H9 (cell line): ENCODE measurements at regions not wholly inside any gene's neighbourhood (a gene's known extent, or its start where the extent isn't known, plus 50 kb on each side); places are given as distances from the start of the nearest gene placed in this dataset.

Source experiments
- DNase-seq: peaks from one replicate; pipeline ENCODE4 v3.0.0-alpha.2; 2017
- H2AFZ ChIP-seq: one replicate; pipeline ENCODE4 v1.6.1; 2013; ENCODE audit warnings: mild to moderate bottlenecking, low read length, control low read depth, moderate library complexity
- H2AK5ac ChIP-seq: 2 replicates; pipeline ENCODE4 v1.6.1; 2013; ENCODE audit warnings: low read length, control low read depth, mixed read lengths; ENCODE audit not compliant: insufficient read length
- H2BK120ac ChIP-seq: one replicate; pipeline ENCODE4 v1.6.1; 2013; ENCODE audit warnings: low read depth, mild to moderate bottlenecking, low read length, control low read depth, inconsistent platforms; ENCODE audit not compliant: poor library complexity, severe bottlenecking
- H2BK12ac ChIP-seq: 2 replicates; pipeline ENCODE4 v1.6.1; 2013; ENCODE audit warnings: low read length, control low read depth, mixed read lengths, low read depth; ENCODE audit not compliant: insufficient read length
- H2BK15ac ChIP-seq: 2 replicates; pipeline ENCODE4 v1.6.1; 2013; ENCODE audit warnings: low read depth, low read length, control low read depth
- H2BK20ac ChIP-seq: one replicate; pipeline ENCODE4 v1.6.1; 2013; ENCODE audit warnings: low read depth, mild to moderate bottlenecking, low read length, control low read depth, inconsistent platforms; ENCODE audit not compliant: poor library complexity, severe bottlenecking
- H2BK5ac ChIP-seq: 2 replicates; pipeline ENCODE4 v1.6.1; 2013; ENCODE audit warnings: low read length, control low read depth, mixed read lengths; ENCODE audit not compliant: insufficient read length
- H3K14ac ChIP-seq: 2 replicates; pipeline ENCODE4 v1.6.1; 2013; ENCODE audit warnings: low read length, control low read depth; ENCODE audit not compliant: insufficient read depth
- H3K18ac ChIP-seq: 2 replicates; pipeline ENCODE4 v1.6.1; 2013; ENCODE audit warnings: low read depth, mild to moderate bottlenecking, mixed read lengths, low read length, control low read depth; ENCODE audit not compliant: insufficient read length
- H3K23ac ChIP-seq: 2 replicates; pipeline ENCODE4 v1.6.1; 2013; ENCODE audit warnings: low read length, control low read depth, mixed read lengths, low read depth; ENCODE audit not compliant: insufficient read length
- H3K23me2 ChIP-seq: 2 replicates; pipeline ENCODE4 v1.6.1; 2013; ENCODE audit warnings: low read depth, mild to moderate bottlenecking, mixed read lengths, low read length, control low read depth; ENCODE audit not compliant: insufficient read length, poor library complexity, severe bottlenecking
- H3K27ac ChIP-seq: 2 replicates; pipeline ENCODE4 v1.5.1; 2013; ENCODE audit warnings: low read length, control low read depth, mixed read lengths, low read depth; ENCODE audit not compliant: insufficient read length
- H3K27me3 ChIP-seq: 2 replicates; pipeline ENCODE4 v1.6.1; 2013; ENCODE audit warnings: low read length, control low read depth, inconsistent platforms; ENCODE audit not compliant: insufficient read depth
- H3K4ac ChIP-seq: 2 replicates; pipeline ENCODE4 v1.6.1; 2013; ENCODE audit warnings: low read depth, mild to moderate bottlenecking, control low read depth, inconsistent platforms, low read length, moderate library complexity
- H3K4me1 ChIP-seq: 2 replicates; pipeline ENCODE4 v1.6.1; 2013; ENCODE audit warnings: low read length, control low read depth, inconsistent platforms; ENCODE audit not compliant: insufficient read depth
- H3K4me2 ChIP-seq: 2 replicates; pipeline ENCODE4 v1.6.1; 2013; ENCODE audit warnings: low read length, control low read depth, mixed read lengths; ENCODE audit not compliant: insufficient read length, insufficient read depth
- H3K56ac ChIP-seq: 2 replicates; pipeline ENCODE4 v1.6.1; 2013; ENCODE audit warnings: low read depth, mild to moderate bottlenecking, mixed read lengths, low read length, control low read depth; ENCODE audit not compliant: insufficient read length
- H3K79me1 ChIP-seq: 2 replicates; pipeline ENCODE4 v1.6.1; 2013; ENCODE audit warnings: low read depth, mild to moderate bottlenecking, moderate library complexity, low read length, control low read depth, inconsistent platforms; ENCODE audit not compliant: insufficient read depth, poor library complexity, severe bottlenecking
- H3K79me2 ChIP-seq: 2 replicates; pipeline ENCODE4 v1.6.1; 2013; ENCODE audit warnings: low read length, control low read depth, inconsistent platforms; ENCODE audit not compliant: insufficient read depth
- H3K9ac ChIP-seq: 2 replicates; pipeline ENCODE4 v1.6.1; 2013; ENCODE audit warnings: low read length, control low read depth, mixed read lengths; ENCODE audit not compliant: insufficient read length; ENCODE audit errors: extremely low read depth
- H3K9me3 ChIP-seq: one replicate; pipeline ENCODE4 v1.6.1; 2013; ENCODE audit warnings: low read depth, low read length, inconsistent platforms; ENCODE audit not compliant: control insufficient read depth
- H3T11ph ChIP-seq: one replicate; pipeline ENCODE4 v1.6.1; 2013; ENCODE audit warnings: mild to moderate bottlenecking, low read length, control low read depth, inconsistent platforms
- H4K20me1 ChIP-seq: one replicate; pipeline ENCODE4 v1.6.1; 2013; ENCODE audit not compliant: control insufficient read depth, insufficient read length, insufficient read depth
- H4K5ac ChIP-seq: 2 replicates; pipeline ENCODE4 v1.6.1; 2013; ENCODE audit warnings: low read depth, mild to moderate bottlenecking, mixed read lengths, low read length, control low read depth; ENCODE audit not compliant: insufficient read length
- H4K8ac ChIP-seq: replicated peaks from 2 replicates; pipeline ENCODE4 v1.6.1; 2013; ENCODE audit warnings: low read length, control low read depth, mixed read lengths, low read depth; ENCODE audit not compliant: insufficient read length
- H4K91ac ChIP-seq: 2 replicates; pipeline ENCODE4 v1.6.1; 2013; ENCODE audit warnings: low read depth, mild to moderate bottlenecking, moderate library complexity, mixed read lengths, low read length, control low read depth; ENCODE audit not compliant: insufficient read length
- H3K27ac Mint-ChIP-seq, 3 experiments: 2 replicates in 2 of 3; 3 replicates in 1 of 3; pipeline ENCODE4 v1.8.0; 2020 to 2021; ENCODE audit warnings: mixed read lengths in 3 of 3, mild to moderate bottlenecking in 1 of 3, moderate library complexity in 1 of 3
- H3K27me3 Mint-ChIP-seq: 2 replicates; pipeline ENCODE4 v1.8.0; 2021; ENCODE audit warnings: low read depth, mild to moderate bottlenecking, moderate library complexity, mixed read lengths
- H3K36me3 Mint-ChIP-seq, 3 experiments: 2 replicates in 2 of 3; 3 replicates in 1 of 3; pipeline ENCODE4 v1.8.0; 2020 to 2021; ENCODE audit warnings: low read depth in 3 of 3, mixed read lengths in 3 of 3; ENCODE audit not compliant: insufficient read depth in 1 of 3
- H3K4me1 Mint-ChIP-seq, 2 experiments: 2 replicates each; pipeline ENCODE4 v1.8.0; 2020; ENCODE audit warnings: mixed read lengths in 2 of 2
- H3K4me3 Mint-ChIP-seq, 2 experiments: 2 replicates in 1 of 2; 3 replicates in 1 of 2; pipeline ENCODE4 v1.8.0; 2020 to 2021; ENCODE audit warnings: mild to moderate bottlenecking in 2 of 2, mixed read lengths in 2 of 2, moderate library complexity in 1 of 2
- H3K9me3 Mint-ChIP-seq, 2 experiments: 2 replicates in 1 of 2; 3 replicates in 1 of 2; pipeline ENCODE4 v1.8.0; 2020; ENCODE audit warnings: mild to moderate bottlenecking in 2 of 2, mixed read lengths in 2 of 2, moderate library complexity in 1 of 2
- CTCF ChIP-seq: fragments of 200-600 bp; sonication (generic); conservative IDR thresholded peaks from 3 replicates; pipeline ENCODE4 v1.8.0; 2021; ENCODE audit warnings: antibody characterized with exemption, mild to moderate bottlenecking
- WGBS: extraction: QIAGEN DNeasy Blood & Tissue Kit; methylation state at CpG from one replicate; pipeline ENCODE4 v1.1.7; 2013; ENCODE audit warnings: missing lambda C conversion rate, low lambda C conversion rate, mixed read lengths; ENCODE audit not compliant: insufficient read length; ENCODE audit errors: extremely low coverage; 5-methylcytosine and 5-hydroxymethylcytosine counted together

DNA sequence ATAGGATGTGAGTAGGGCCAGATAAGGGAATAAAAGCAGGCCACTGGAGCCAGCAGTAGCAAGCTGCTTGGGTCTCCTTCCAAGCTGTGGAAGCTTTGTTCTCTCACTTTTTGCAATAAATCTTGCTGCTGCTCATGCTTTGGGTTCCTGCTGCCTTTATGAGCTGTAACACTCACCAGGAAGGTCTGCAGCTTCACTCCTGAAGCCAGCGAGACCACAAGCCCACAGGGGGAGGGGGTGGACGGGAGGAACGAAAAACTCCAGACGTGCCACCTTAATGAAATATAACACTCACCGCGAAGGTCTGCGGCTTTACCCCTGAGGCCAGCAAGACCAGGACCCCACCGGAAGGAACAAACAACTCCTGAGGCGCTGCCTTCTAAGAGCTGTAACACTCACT is 1324.4 kb upstream of the EYS start:
- Histone ChIP-seq H2BK5ac (no peak overlapping the region), H4K91ac (no peak overlapping the region), H3K14ac (no peak overlapping the region), H2BK15ac (no peak overlapping the region), H2BK120ac (no peak overlapping the region), H3K27me3 (no peaks in the 10 kb centered on the region), H3K56ac (no peak overlapping the region), H3K27ac (no peak overlapping the region), H3K4me1 (no peaks in the 10 kb centered on the region), H3K23me2 (no peaks in the 10 kb centered on the region), H4K8ac (no peak overlapping the region), H3K4ac (no peak overlapping the region), H3T11ph (no peak overlapping the region), H2AK5ac (no peak overlapping the region), H2BK20ac (no peak overlapping the region), H4K20me1 (no peaks in the 10 kb centered on the region), H3K23ac (no peak overlapping the region), H2BK12ac (no peak overlapping the region), H4K5ac (no peak overlapping the region), H3K79me2 (no peaks in the 10 kb centered on the region), H3K18ac (no peak overlapping the region), H2AFZ (no peak overlapping the region), H3K9ac (no peak overlapping the region), H3K4me2 (no peak overlapping the region), H3K79me1 (no peaks in the 10 kb centered on the region), H3K9me3 (no peaks in the 10 kb centered on the region)
- Mint-ChIP-seq H3K27ac (no peak overlapping the region; a peak in 1 of 7 replicates), H3K4me3 (no peak overlapping the region), H3K9me3 (no peaks in the 10 kb centered on the region), H3K36me3 (0 out of 7 replicates have a peak, but pooled peaks cover 0 to 7% (median 0%) of the 10 kb centered on the region in 3 experiments), H3K4me1 (no peaks in the 10 kb centered on the region), H3K27me3 (no peaks in the 10 kb centered on the region)
- TF ChIP-seq CTCF, result no peak
- WGBS, result no CpG with 5 or more reads among the region's 9 CpGs
- DNase-seq, result no peak
